A549 (cell line): ENCODE measurements at regions not wholly inside any gene's neighbourhood (a gene's known extent, or its start where the extent isn't known, plus 50 kb on each side); places are given as distances from the start of the nearest gene placed in this dataset.

Source experiments
- FOSL2 ChIP-seq, 2 experiments: fragments of 450-650 bp in 1 of 2; fragments of >200 bp in 1 of 2; sonication (Bioruptor Twin) in 1 of 2; formaldehyde crosslinking; IDR thresholded peaks; 2 replicates each; pipeline versions ENCODE4 v1.5.0 to v1.6.1; 2016 to 2020; ENCODE audit warnings: mild to moderate bottlenecking in 1 of 2, moderate library complexity in 1 of 2
- POLR2A ChIP-seq: IDR thresholded peaks from 2 replicates; pipeline ENCODE4 v1.6.1; 2012; ENCODE audit warnings: mild to moderate bottlenecking, low read length
- TF ChIP-seq, protein P1 (sequence below): fragments of 250-450 bp; sonication (Bioruptor Pico); IDR thresholded peaks from 2 replicates; pipeline ENCODE4 v1.5.0; 2020; ENCODE audit warnings: low read depth, mild to moderate bottlenecking, moderate library complexity
- TF ChIP-seq, protein P2 (sequence below): fragments of >200 bp; sonication (Bioruptor Twin); formaldehyde crosslinking; IDR thresholded peaks from 3 replicates; pipeline ENCODE4 v1.5.1; 2016
- TF ChIP-seq, protein P3 (sequence below): IDR thresholded peaks from 2 replicates; pipeline ENCODE4 v1.6.1; 2012

DNA sequence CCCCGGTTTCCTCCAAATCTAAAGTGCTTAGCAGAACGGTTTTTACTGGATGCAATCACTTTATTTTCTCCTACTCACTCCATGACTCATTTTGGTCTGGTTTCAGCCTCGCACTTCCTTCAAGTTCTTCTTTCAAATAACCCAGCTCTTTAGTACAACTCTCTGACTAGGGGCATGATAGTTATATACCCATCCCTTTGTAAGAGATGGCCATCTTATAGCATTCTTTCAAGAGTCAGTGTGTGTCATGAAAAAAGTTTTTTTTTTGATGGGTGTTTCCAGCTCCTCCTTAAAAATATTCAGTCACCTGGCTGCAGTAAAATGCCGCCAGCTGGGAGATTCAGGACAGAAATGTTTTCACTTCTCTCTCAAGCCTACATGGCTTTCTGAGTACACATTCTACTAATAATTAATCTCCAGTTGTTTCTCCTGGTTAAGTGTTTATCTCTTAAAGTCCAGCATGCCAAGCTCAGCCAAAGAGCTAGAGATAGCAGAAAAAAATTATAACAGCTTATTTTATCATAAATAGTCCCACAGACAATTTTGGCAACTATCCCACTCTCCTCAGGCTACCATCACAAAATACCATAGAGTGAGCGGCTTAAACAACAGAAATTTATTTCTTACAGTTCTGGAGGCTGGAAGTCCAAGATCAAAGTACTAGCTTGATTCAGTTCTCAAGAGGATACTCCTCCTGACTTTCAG is 139.3 kb downstream of the GASK1B start:
- TF ChIP-seq, protein P1, sequence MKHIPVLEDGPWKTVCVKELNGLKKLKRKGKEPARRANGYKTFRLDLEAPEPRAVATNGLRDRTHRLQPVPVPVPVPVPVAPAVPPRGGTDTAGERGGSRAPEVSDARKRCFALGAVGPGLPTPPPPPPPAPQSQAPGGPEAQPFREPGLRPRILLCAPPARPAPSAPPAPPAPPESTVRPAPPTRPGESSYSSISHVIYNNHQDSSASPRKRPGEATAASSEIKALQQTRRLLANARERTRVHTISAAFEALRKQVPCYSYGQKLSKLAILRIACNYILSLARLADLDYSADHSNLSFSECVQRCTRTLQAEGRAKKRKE (CRISPR knock-in tag), result no peak
- TF ChIP-seq, protein P2, sequence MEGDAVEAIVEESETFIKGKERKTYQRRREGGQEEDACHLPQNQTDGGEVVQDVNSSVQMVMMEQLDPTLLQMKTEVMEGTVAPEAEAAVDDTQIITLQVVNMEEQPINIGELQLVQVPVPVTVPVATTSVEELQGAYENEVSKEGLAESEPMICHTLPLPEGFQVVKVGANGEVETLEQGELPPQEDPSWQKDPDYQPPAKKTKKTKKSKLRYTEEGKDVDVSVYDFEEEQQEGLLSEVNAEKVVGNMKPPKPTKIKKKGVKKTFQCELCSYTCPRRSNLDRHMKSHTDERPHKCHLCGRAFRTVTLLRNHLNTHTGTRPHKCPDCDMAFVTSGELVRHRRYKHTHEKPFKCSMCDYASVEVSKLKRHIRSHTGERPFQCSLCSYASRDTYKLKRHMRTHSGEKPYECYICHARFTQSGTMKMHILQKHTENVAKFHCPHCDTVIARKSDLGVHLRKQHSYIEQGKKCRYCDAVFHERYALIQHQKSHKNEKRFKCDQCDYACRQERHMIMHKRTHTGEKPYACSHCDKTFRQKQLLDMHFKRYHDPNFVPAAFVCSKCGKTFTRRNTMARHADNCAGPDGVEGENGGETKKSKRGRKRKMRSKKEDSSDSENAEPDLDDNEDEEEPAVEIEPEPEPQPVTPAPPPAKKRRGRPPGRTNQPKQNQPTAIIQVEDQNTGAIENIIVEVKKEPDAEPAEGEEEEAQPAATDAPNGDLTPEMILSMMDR, result no peak
- TF ChIP-seq POLR2A, result no peak
- TF ChIP-seq, protein P3, sequence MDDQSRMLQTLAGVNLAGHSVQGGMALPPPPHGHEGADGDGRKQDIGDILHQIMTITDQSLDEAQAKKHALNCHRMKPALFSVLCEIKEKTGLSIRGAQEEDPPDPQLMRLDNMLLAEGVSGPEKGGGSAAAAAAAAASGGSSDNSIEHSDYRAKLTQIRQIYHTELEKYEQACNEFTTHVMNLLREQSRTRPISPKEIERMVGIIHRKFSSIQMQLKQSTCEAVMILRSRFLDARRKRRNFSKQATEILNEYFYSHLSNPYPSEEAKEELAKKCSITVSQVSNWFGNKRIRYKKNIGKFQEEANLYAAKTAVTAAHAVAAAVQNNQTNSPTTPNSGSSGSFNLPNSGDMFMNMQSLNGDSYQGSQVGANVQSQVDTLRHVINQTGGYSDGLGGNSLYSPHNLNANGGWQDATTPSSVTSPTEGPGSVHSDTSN, result no peak
- TF ChIP-seq FOSL2 (IDR thresholded peaks at IDR 0.05), result no peak
- 0 out of 2 replicates have a peak, but pooled peaks have one; percentile 46 for TF ChIP-seq FOSL2 (CRISPR knock-in tag; IDR thresholded peaks at IDR 0.05)
